MM.1S (cell line): ENCODE measurements at regions not wholly inside any gene's neighbourhood (a gene's known extent, or its start where the extent isn't known, plus 50 kb on each side); places are given as distances from the start of the nearest gene placed in this dataset.

Source experiments
- CTCF ChIP-seq: fragments of 300-600 bp; sonication (generic); IDR thresholded peaks from 2 replicates; pipeline ENCODE4 v1.5.1; 2016; ENCODE audit warnings: antibody characterized with exemption, low read length, mixed read lengths
- EZH2phosphoT487 ChIP-seq: fragments of 300-600 bp; sonication (generic); IDR thresholded peaks from 2 replicates; pipeline ENCODE4 v1.6.1; 2018; ENCODE audit warnings: antibody characterized with exemption, low read length

GRCh38 chr1:163826500-163826899 lies 504.7 kb downstream of the NUF2 start:
- TF ChIP-seq EZH2phosphoT487 (no peak), CTCF (no peak)
